Ishikawa (cell line): ENCODE measurements at regions not wholly inside any gene's neighbourhood (a gene's known extent, or its start where the extent isn't known, plus 50 kb on each side); places are given as distances from the start of the nearest gene placed in this dataset.

ENCODE experiments used
- CEBPB ChIP-seq: IDR thresholded peaks from 2 replicates; pipeline ENCODE4 v1.6.1; 2012
- CREB1 ChIP-seq: IDR thresholded peaks from 2 replicates; pipeline ENCODE4 v1.6.1; 2012; ENCODE audit warnings: low read depth
- EGR1 ChIP-seq: IDR thresholded peaks from 2 replicates; pipeline ENCODE4 v1.6.1; 2012
- EP300 ChIP-seq: IDR thresholded peaks from 2 replicates; pipeline ENCODE4 v1.6.1; 2012; ENCODE audit warnings: borderline replicate concordance
- FOXM1 ChIP-seq: IDR thresholded peaks from 2 replicates; pipeline ENCODE4 v1.6.1; 2012; ENCODE audit warnings: low read depth, borderline replicate concordance
- MAX ChIP-seq: IDR thresholded peaks from 2 replicates; pipeline ENCODE4 v1.6.1; 2012
- NFIC ChIP-seq: IDR thresholded peaks from 2 replicates; pipeline ENCODE4 v1.6.1; 2012
- RAD21 ChIP-seq: IDR thresholded peaks from 2 replicates; pipeline ENCODE4 v1.6.1; 2012; ENCODE audit warnings: low read depth
- REST ChIP-seq: IDR thresholded peaks from 2 replicates; pipeline ENCODE4 v1.6.1; 2012; ENCODE audit warnings: low read depth, mild to moderate bottlenecking
- TAF1 ChIP-seq: IDR thresholded peaks from 2 replicates; pipeline ENCODE4 v1.6.1; 2012; ENCODE audit warnings: low read depth, mild to moderate bottlenecking
- TCF12 ChIP-seq: IDR thresholded peaks from 2 replicates; pipeline ENCODE4 v1.6.1; 2012; ENCODE audit warnings: low read depth
- TEAD4 ChIP-seq: IDR thresholded peaks from 2 replicates; pipeline ENCODE4 v1.6.1; 2012
- USF1 ChIP-seq: IDR thresholded peaks from 2 replicates; pipeline ENCODE4 v1.6.1; 2012
- YY1 ChIP-seq: IDR thresholded peaks from 2 replicates; pipeline ENCODE4 v1.6.1; 2012; ENCODE audit warnings: low read depth
- ZBTB7A ChIP-seq: IDR thresholded peaks from 2 replicates; pipeline ENCODE4 v1.6.1; 2012; ENCODE audit warnings: low read depth

GRCh38 chr4:27964095-27964494, 1103.5 kb downstream of the STIM2 start:
- TF ChIP-seq TCF12 (no peak), REST (no peak)

- TF ChIP-seq TCF12 (no peak), CREB1 (no peak), CEBPB (no peak), NFIC (no peak), RAD21 (no peak), TEAD4 (no peak), FOXM1 (no peak), TAF1 (no peak), ZBTB7A (no peak), EP300 (no peak), YY1 (no peak), EGR1 (no peak), USF1 (no peak), MAX (no peak), REST (no peak)
Measured at GRCh38 chr4:27966664-27967063, 1106.0 kb downstream of the STIM2 start.

- TF ChIP-seq MAX: no peak
- TF ChIP-seq ZBTB7A: no peak
- no peak for TF ChIP-seq USF1
- no peak for TF ChIP-seq FOXM1
- TF ChIP-seq CEBPB: no peak
- no peak for TF ChIP-seq EGR1
- TF ChIP-seq CREB1: no peak
- no peak for TF ChIP-seq NFIC
Measured at GRCh38 chr4:27973056-27973455, 1112.4 kb downstream of the STIM2 start.

- no peak for TF ChIP-seq FOXM1
- TF ChIP-seq TAF1: no peak
Measured at GRCh38 chr4:27973700-27974099, 1113.1 kb downstream of the STIM2 start.

GRCh38 chr4:27974339-27974738, 1113.7 kb downstream of the STIM2 start:
- TF ChIP-seq CREB1 (no peak), EGR1 (no peak), YY1 (no peak), NFIC (no peak), CEBPB (no peak), RAD21 (no peak), EP300 (no peak), FOXM1 (no peak), TCF12 (no peak), USF1 (no peak), TEAD4 (no peak), REST (no peak), TAF1 (no peak), MAX (no peak), ZBTB7A (no peak)
